HG02852 (cell line): ENCODE measurements at regions not wholly inside any gene's neighbourhood (a gene's known extent, or its start where the extent isn't known, plus 50 kb on each side); places are given as distances from the start of the nearest gene placed in this dataset.

Experiments
- ATAC-seq: cut with Tn5 transposase; IDR thresholded peaks from one replicate; pipeline ENCODE4 v1.9.1; 2021; ENCODE audit warnings: mild to moderate bottlenecking, moderate library complexity; ENCODE audit not compliant: unreplicated experiment

DNA sequence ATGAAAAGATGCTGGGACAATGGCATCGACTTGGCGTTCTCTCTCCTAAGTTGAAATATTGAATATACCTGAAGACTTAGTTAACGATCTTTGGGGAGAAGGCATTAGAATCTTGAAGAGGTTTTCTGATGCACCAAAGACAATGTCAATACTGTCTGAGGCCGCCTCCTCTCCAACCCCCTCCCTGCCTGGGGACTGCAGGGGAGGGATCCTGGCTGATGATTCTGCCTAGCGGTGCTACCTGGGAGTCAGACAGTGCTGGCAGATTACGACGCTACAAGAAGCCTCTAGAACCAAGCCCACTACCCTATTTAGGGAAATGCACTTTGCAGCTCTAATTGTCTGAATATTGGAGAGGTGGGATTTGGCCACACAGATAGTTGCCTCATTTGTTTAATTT is 145.6 kb upstream of the HABP2 start:
- ATAC-seq, result no peak

GRCh38 chr10:113409175-113409574 is 143.7 kb upstream of the HABP2 start:
- ATAC-seq, result no peak

GRCh38 chr10:113410618-113411017 is 142.2 kb upstream of the HABP2 start:
- ATAC-seq, result no peak

DNA sequence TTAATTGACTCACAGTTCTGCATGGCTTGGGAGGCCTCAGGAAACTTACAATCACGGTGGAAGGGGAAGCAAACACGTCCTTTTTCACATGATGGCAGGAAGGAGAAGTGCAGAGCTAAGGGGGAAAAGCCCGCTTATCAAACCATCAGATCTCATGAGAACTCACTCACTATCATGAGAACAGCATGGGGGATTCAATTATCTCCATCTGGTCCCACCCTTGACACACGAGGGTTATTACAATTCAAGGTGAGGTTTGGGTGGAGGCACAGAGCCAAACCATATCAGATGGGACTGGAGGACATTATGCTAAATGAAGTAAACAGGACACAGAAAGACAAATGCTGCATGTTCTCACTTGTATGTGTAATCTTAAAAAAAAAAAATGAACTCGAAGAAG is 141.4 kb upstream of the HABP2 start:
- ATAC-seq, result no peak

DNA sequence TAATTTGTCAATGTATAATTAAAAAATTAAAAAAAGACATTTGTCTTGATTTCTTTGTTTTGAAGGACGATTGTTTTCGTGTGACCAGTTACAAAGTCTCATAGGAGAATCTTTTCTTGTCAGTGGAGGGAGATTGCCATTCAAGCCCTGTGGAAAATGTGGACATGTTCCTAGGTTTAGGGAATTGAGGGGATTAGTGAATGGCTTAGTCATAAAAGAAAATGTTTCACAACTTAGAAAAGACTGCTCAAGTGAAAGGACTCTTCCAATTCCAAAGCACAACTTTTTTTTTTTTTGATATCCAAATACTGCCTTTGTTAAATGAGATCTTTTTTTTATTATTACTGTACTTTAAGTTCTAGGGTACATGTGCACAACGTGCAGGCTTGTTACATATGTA is 140.7 kb upstream of the HABP2 start:
- ATAC-seq, result no peak

DNA sequence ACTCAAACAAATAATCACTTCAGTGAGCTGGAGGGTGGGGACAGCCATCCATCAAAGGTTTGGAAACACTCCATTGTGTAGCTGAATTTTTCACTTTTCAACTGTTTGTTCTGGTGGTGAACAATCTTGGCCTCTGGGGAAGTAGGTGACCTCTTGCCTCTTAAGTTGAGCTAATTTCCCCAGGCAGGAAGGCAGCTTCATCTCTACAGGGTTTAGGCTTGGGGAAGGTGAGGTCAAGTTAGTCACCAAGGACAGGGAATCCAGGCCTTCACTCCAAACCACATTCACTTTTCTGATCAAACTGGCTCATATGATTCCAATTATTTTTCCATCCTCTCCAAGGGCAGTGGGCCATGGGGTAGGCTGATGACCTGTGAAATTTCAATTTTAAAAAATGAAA is 138.3 kb upstream of the HABP2 start:
- ATAC-seq, result no peak

GRCh38 chr10:113415246-113415645 is 137.6 kb upstream of the HABP2 start:
- no peak for ATAC-seq

DNA sequence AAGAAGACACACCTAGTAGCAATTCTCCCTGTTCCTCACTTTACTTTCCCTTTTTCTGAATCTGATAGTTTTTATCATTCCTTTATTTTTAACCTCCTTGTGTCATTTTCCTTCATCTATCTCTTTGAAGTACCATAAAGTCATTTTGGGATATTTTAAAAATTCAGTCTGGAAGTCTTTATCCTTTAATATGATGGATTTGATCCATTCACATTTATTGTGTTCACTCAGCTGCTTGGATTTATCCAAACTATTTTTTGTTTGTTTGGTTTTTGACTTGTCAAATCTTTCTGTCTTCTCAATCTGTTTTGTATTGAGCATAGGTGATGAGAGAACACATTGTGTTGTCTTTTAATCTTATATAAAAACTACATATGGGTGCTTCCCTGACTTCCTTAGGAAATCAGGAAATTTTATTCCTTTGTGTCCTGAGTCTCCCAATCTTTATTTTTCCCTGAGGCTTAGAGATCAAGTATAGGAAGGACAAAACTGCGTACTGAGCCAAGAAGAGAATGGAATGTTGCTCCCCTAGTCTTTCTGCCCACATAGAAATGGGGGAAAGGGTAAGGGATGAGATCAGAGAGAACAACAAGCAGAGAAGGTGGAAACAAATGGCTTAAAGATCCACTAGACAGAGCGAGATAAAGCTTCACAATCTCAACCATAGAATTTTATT is 132.7 kb upstream of the HABP2 start:
- ATAC-seq, result no peak

DNA sequence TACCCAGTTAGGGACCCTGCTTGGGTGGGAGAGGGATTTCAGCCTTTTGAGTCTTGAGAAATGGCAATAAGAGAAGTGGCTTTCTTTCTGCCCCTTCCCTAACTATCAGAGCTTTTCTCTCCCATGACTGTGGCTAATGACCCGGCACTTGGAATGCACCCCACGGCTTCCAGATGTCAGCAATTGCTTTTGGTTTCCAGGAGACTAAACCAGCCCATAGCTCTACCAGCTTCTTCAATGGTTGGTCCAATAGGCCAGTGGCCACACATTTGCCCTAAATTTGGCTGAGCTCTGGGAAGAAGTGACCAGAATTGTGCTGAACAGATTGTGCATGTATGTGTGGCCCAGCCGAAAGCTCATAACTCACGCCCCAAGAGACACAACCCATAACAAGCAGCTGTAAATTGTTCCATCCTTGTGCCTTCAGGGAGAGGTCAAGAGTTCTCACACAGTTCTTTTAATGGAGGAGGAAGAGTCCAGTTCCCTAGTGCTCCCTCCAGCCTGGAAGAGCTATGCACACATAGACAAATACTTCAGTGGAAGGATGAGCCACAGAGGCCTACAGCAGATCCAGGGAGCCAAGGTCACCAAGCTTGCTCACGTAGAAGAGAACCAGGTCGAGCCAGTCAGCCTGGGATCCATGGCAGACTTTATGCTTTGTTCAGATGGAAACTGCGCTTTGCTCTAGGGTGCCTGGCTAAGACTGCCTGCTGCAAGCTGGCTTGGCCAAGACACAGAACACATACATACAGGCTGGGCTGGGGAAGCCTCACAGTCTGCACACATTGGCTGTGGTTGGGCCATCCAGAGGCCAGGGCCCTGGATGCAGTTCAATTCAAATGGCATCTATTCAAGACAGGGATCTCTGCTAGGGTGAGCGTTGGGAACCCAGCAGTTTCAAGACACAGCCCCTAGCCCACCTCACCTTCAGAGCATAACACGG is 131.8 kb upstream of the HABP2 start:
- ATAC-seq, result no peak

GRCh38 chr10:113422371-113422770 is 130.5 kb upstream of the HABP2 start:
- ATAC-seq, result no peak

DNA sequence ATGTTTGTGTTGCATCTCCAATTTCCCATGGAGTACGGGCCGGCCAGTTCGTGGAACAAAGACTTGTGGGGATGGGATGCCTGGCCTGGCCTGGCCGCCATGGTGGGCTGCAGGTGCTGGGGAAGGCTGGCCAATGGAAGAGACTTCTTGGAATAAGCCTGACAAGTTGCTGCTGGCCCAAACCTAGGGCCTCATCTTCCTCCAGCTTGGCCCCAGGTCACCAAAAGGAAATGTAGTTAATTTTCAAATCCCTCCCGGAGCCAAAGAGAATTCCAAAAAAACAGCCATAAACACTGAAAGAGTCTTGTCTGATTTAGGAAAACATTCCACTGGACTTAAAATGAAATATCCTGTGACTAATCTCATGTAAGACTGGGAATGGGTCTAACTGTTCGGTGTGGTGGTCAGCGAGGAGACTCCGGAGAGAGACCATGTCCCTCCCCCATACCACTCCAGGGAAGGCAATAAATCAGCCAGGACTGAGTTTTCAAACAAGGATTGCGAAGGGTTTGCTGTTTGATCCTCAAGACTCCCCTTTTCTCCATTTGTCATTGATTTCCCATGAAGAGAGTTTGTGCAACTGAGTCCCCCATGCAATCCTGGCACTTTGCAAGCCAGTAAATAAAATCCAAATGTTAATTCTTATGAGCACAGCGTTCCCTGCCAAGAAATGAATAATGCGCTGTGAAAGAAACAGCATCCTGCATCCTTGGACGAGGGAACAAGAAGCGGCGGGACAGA is 128.7 kb upstream of the HABP2 start:
- ATAC-seq, result no peak

DNA sequence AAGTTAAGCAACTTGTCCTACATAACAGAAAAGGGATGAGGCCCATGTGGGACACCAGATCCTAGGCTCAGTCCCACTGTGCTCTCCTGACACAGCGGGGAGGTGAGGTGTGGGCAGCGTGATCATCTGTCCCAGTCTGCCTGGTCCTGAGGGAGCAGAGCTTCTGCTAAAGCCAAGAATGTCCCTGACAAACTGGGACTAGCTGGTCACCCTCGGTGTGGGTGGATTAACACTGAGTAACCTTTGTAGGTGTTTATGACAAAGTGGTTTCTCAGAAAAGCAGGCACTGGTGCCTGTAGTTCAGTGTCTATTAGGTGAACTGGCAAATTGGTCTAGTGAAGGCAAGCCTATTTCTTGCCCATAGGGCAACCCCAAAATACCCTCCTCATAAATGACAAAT is 127.8 kb upstream of the HABP2 start:
- ATAC-seq, result no peak

DNA sequence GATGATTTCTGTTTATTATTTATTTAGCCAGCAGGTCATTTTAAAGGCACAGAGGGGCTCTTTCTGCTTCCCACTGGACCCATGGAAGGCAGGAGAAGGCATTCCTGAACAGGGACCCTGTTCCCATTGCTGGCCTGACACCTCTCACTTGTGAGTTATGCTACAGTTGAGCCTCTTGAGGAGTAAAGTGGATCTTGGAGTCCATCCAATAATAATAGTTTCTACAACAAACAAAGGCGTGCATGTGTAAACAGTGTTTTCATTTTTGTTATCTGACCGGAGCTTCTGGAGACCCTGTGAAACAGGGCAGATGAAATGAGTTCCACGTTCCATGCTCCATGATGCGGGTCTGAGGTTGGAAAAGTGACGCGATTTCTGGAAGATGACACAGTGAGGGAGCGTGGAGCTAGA is 127.3 kb upstream of the HABP2 start:
- ATAC-seq, result no peak

GRCh38 chr10:113426181-113426877 is 126.5 kb upstream of the HABP2 start:
- ATAC-seq, result no peak

- no peak for ATAC-seq
Measured at GRCh38 chr10:113427236-113427735, 125.6 kb upstream of the HABP2 start.

GRCh38 chr10:113427811-113428558 is 124.9 kb upstream of the HABP2 start:
- no peak for ATAC-seq

DNA sequence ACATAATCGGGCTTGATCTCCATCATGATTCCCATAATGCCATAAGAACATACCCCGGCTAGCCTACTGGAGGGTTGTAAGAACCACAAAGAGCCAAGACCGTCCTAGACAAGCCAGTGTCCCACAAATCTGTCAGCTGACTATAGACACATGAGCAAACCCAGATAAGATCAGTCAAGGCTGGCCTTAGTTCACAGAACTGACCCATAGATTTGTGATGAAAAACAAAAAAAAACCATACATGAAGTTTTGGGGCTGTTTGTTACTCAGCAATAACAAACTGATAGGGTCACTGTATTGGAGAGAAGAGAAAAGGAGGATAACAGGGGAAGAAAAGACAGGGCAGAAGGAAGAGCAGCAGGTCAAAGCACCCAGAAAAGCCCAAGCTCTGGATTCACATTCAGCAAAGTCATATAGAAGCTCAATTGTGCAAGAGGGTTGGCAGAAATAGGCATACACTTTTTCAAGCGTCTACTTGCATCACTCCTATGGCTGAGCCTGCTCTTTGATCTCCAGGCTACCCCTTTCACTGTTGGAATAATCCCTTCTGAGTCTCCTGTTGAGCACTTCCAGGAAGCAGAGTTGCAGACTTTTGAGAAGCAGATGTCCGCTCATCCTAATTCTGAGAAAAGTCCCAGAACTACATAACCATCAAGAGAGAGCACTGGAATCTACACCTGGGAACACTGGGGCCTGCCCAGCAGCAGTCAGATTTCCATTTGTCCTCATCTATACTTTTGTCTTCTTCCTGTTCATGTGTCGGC is 122.0 kb upstream of the HABP2 start:
- no peak for ATAC-seq

DNA sequence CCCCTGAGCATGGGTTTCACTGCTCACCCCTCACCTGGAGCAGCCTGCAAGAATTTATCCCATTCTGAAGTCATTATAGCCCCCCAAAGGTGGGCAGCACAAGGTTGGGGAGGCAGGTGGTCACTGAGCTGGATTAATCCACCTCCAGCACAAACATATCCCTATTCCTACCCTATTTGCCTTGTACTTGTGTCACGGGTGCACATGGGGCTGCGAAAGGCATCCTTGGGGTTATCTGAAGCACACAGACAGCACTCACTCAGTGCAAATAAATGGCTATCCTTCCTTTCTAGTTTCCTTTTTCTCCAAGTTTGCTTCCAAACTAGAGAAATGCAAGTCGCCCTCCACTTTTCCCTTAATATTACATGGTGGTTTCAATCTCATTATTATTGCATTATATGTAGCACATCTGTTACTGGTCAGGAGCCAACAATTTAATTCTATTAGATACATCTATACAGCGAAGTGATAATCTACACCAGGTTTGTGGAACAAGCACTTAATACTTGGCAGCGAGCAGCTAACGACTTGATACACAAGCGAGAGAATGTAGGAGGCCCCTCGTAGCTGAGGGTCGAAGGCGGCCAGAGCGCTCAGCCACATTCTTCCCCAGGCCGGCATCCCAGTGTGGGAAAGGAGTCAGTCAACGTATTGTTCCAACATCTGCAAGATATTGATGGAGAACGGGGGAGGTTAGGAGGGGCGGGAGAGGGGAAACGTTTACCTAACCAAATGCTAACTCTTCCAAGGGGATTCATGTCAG is 121.3 kb upstream of the HABP2 start:
- ATAC-seq, result no peak

- no peak for ATAC-seq
Measured at GRCh38 chr10:113433711-113434110, 119.1 kb upstream of the HABP2 start.
